RWPE2 (cell line): ENCODE measurements at regions not wholly inside any gene's neighbourhood (a gene's known extent, or its start where the extent isn't known, plus 50 kb on each side); places are given as distances from the start of the nearest gene placed in this dataset.

Experiments
- ATAC-seq: fragments of 200-7000 bp; cut with Tn5 transposase; 3 replicates; pipeline ENCODE4 v1.9.1; 2021; ENCODE audit warnings: low read depth
- DNase-seq: peaks from one replicate; pipeline ENCODE4 v3.0.0-alpha.2; 2020; ENCODE audit warnings: low spot score
- H3K27ac ChIP-seq: fragments of 450-650 bp; 2 replicates; pipeline ENCODE4 v1.5.1; 2017; ENCODE audit warnings: mild to moderate bottlenecking; ENCODE audit not compliant: poor library complexity, severe bottlenecking
- H3K27me3 ChIP-seq: fragments of 250-450 bp; sonication (Bioruptor Pico); 2 replicates; pipeline ENCODE4 v1.5.1; 2021; ENCODE audit warnings: mild to moderate bottlenecking, moderate library complexity; ENCODE audit not compliant: insufficient read depth, poor library complexity, severe bottlenecking
- H3K36me3 ChIP-seq: fragments of 250-450 bp; sonication (Bioruptor Pico); 2 replicates; pipeline ENCODE4 v1.5.1; 2020; ENCODE audit warnings: low read depth, mild to moderate bottlenecking, moderate library complexity
- H3K4me1 ChIP-seq: fragments of 250-450 bp; sonication (Bioruptor Pico); 2 replicates; pipeline ENCODE4 v1.5.1; 2021; ENCODE audit warnings: mild to moderate bottlenecking, moderate library complexity; ENCODE audit not compliant: insufficient read depth, poor library complexity, severe bottlenecking
- H3K4me3 ChIP-seq: fragments of 250-450 bp; sonication (Bioruptor Pico); 2 replicates; pipeline ENCODE4 v1.5.1; 2021; ENCODE audit warnings: mild to moderate bottlenecking, moderate library complexity; ENCODE audit not compliant: severe bottlenecking
- H3K9me3 ChIP-seq: fragments of 250-450 bp; sonication (Bioruptor Pico); 2 replicates; pipeline ENCODE4 v1.5.1; 2021; ENCODE audit warnings: mild to moderate bottlenecking, moderate library complexity; ENCODE audit not compliant: severe bottlenecking
- TF ChIP-seq, protein P1 (sequence below): fragments of 450-650 bp; IDR thresholded peaks from one replicate; pipeline ENCODE4 v1.5.1; 2017; ENCODE audit warnings: mild to moderate bottlenecking, moderate library complexity; ENCODE audit not compliant: poor library complexity, severe bottlenecking

DNA sequence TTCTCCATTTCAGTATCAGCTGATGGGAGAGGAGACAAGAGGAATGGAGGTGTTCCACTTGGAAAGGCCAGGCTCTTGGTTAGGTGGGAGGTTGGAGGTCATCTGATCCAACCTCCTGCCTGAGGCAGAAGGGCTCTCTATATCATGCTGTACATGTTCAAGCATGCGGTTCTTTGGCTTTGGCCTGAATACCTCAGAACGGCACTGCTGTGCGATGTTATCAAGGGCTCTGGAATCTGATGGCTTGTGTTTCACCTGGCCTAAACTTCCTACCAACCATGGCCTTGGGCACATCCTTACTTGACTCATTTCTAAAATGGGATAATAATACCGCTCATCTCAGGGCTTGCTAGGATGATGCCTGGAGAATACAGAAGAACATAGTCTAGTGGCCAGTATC lies 90.1 kb upstream of the FAM169A start:
- no peaks in the 10 kb centered on the region for H3K9me3 ChIP-seq
- peak overlapping the region; percentile 83 for H3K27ac ChIP-seq
- TF ChIP-seq, protein P1, sequence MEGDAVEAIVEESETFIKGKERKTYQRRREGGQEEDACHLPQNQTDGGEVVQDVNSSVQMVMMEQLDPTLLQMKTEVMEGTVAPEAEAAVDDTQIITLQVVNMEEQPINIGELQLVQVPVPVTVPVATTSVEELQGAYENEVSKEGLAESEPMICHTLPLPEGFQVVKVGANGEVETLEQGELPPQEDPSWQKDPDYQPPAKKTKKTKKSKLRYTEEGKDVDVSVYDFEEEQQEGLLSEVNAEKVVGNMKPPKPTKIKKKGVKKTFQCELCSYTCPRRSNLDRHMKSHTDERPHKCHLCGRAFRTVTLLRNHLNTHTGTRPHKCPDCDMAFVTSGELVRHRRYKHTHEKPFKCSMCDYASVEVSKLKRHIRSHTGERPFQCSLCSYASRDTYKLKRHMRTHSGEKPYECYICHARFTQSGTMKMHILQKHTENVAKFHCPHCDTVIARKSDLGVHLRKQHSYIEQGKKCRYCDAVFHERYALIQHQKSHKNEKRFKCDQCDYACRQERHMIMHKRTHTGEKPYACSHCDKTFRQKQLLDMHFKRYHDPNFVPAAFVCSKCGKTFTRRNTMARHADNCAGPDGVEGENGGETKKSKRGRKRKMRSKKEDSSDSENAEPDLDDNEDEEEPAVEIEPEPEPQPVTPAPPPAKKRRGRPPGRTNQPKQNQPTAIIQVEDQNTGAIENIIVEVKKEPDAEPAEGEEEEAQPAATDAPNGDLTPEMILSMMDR, result no peak

DNA sequence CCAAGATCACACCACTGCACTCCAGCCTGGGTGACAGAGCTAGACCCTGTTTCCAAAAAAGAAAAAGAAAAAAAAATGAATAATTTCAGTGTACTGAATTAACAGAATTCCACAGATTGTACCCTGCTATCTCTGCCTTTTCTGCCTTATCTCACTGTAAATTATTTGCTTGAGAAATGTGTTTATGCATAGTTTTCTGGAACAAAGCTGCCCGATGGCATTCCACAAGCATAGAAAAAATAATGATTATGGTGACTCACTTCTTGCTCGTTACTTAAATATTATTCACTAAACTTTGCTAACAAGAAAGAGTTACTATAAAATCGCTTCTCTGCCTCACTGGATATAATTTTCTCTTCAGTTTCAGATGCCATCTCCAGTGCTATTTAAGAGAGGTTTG lies 88.7 kb upstream of the FAM169A start:
- Histone ChIP-seq H3K9me3 (no peaks in the 10 kb centered on the region), H3K27ac (peak overlapping the region; percentile 83), H3K36me3 (no peaks in the 10 kb centered on the region), H3K4me3 (no peak overlapping the region), H3K27me3 (no peaks in the 10 kb centered on the region), H3K4me1 (peaks cover 28% of the 10 kb centered on the region)
- ATAC-seq, result peak; percentile 55
- no peak for DNase-seq
- TF ChIP-seq, protein P1, result no peak

More for the DNA sequence above, 90.1 kb upstream of the FAM169A start:
- Histone ChIP-seq H3K36me3 (no peaks in the 10 kb centered on the region), H3K27me3 (no peaks in the 10 kb centered on the region), H3K4me1 (peaks cover 28% of the 10 kb centered on the region), H3K4me3 (no peak overlapping the region)
- ATAC-seq (peak; percentile 82), DNase-seq (peak; percentile 78)

DNA sequence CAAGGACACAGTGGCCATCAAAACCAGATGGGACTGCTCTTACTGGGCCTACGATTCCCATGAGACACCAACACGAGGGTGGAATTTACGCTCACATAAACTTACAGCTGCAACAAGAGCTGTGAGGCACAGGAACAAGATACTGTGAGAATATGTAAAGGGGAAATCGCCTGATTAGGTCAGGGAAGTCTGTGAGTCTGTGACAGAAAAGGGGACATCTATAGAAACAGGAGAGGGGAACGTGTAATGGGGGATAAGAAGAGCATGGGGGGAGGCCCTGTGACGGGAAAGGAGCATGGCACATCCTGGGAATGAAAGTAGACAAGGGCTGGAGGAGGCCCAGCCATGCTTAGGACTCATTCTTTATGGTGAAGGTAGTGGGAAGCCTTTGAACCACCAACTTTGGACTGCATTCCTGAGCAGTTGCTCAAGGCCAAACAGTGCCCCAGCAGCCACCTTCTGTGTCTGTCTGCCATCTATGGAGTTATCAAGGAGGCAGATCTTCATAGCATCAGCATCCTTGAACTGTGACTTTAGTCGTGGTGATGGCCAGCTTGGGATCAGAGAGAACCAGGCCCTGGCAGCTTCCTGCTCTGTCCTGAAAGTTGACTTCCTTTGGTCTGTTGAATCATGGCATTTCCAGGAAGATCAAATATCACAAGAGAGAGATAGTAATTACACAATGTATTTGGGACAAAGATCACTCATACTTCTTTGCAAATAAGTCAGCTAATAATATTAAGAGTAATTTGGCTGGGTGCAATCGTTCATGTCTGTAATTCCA lies 87.9 kb upstream of the FAM169A start:
- DNase-seq, result no peak
- ATAC-seq, result peak; percentile 47

DNA sequence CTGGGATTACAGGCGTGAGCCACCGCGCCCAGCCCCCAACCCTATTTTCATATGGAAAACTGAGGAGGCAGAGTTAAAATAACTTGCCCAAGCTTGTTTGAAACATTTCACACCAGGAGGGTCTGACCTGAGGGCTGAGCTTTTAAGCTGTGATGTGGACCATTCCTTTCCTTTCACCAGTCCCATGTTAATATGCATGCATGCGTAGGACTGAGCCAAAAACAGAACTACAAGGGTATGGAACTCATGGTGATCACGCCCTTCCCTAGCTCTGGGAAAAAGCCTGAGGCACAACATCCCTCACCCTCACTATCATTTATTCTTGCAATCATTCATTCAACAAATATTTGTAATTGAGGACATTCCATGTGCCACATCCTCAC lies 87.4 kb upstream of the FAM169A start:
- no peak for ATAC-seq

More for the DNA sequence above, 87.9 kb upstream of the FAM169A start:
- Histone ChIP-seq H3K4me1 (peaks cover 35% of the 10 kb centered on the region), H3K36me3 (no peaks in the 10 kb centered on the region), H3K27ac (peak overlapping the region; percentile 83), H3K9me3 (no peaks in the 10 kb centered on the region), H3K27me3 (no peaks in the 10 kb centered on the region), H3K4me3 (no peak overlapping the region)
- TF ChIP-seq, protein P1, result no peak

More for the DNA sequence above, 87.4 kb upstream of the FAM169A start:
- Histone ChIP-seq H3K4me1 (peaks cover 39% of the 10 kb centered on the region), H3K9me3 (no peaks in the 10 kb centered on the region), H3K36me3 (no peaks in the 10 kb centered on the region), H3K27ac (peak overlapping the region; percentile 83), H3K4me3 (no peak overlapping the region), H3K27me3 (no peaks in the 10 kb centered on the region)
- TF ChIP-seq, protein P1, result no peak
- no peak for DNase-seq
